ENCODE measurements at regions not wholly inside any gene's neighbourhood (a gene's known extent, or its start where the extent isn't known, plus 50 kb on each side); places are given as distances from the start of the nearest gene placed in this dataset.

DNA sequence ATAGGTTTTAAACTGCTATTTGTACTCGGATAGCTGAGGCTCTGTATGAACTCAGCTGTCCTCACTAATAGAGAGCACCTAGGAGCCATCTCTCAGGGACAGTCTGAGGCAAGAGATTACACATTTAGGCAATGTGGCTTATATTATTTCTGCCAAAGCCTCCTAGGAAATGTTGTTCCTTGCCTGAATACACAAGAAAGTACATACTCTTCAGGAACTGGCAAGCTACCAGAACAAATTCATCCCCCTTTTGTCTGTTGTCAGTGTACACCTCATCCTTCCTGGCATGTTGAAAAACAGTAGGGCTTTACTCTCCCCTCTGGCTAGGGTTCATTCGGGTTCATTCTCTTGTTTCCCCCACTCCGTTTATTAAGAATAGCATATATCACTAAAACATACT lies 615.9 kb upstream of the FAT3 start:
- Histone ChIP-seq H3K4me1 (ENCODE audit: control insufficient read depth in 2 of 2, insufficient read depth in 2 of 2, low read length in 1 of 2) (no peaks in the 10 kb centered on the region), H3K27ac (ENCODE audit: low read depth in 2 of 2, low read length in 1 of 2) (no peak overlapping the region), H3K9me3 (ENCODE audit: control insufficient read depth in 2 of 2, insufficient read depth in 1 of 2, low read depth in 1 of 2, low read length in 1 of 2) (no peaks in the 10 kb centered on the region), H3K36me3 (ENCODE audit: control insufficient read depth in 2 of 2, insufficient read depth in 2 of 2, low read length in 1 of 2) (no peaks in the 10 kb centered on the region), H3K27me3 (ENCODE audit: control insufficient read depth in 1 of 2, insufficient read depth in 2 of 2, low read length in 2 of 2) (no peaks in the 10 kb centered on the region), H3K4me3 (ENCODE audit: low read depth in 1 of 2, low read length in 2 of 2) (no peak overlapping the region)
- 34 to 43% methylated on average over 3 of the region's 3 CpGs for WGBS, 2 donors

DNA sequence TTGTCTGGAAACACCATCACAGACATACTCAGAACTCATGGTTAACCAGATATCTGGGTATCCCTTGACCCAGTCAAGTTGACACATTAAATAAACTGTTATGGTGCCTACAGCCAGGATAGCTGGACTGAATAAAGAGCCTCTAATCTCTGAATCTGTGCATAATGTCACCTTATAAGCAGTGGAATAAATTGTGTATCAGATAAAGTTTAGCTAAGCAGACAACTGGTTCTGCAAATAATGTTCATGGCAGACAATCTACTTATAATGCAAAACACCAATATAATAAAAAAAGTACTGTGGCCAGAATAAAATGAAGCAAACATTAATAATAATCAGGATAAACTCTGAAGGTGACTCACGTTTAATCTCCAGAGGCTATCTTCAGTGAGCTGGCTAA lies 628.5 kb upstream of the FAT3 start:
- H3K9me3 ChIP-seq (ENCODE audit: control insufficient read depth in 2 of 2, insufficient read depth in 1 of 2, low read depth in 1 of 2, low read length in 1 of 2), result peaks cover 0 to 4% of the 10 kb centered on the region in 2 donors
- no peaks in the 10 kb centered on the region for H3K27me3 ChIP-seq (ENCODE audit: control insufficient read depth in 1 of 2, insufficient read depth in 2 of 2, low read length in 2 of 2)
- no peaks in the 10 kb centered on the region for H3K4me1 ChIP-seq (ENCODE audit: control insufficient read depth in 2 of 2, insufficient read depth in 2 of 2, low read length in 1 of 2)
- no peak overlapping the region for H3K4me3 ChIP-seq (ENCODE audit: low read depth in 1 of 2, low read length in 2 of 2)
- no peak overlapping the region for H3K27ac ChIP-seq (ENCODE audit: low read depth in 2 of 2, low read length in 1 of 2)
- 78 to 94% methylated on average over 1 of the region's 1 CpG for WGBS, 2 donors
- no peaks in the 10 kb centered on the region for H3K36me3 ChIP-seq (ENCODE audit: control insufficient read depth in 2 of 2, insufficient read depth in 2 of 2, low read length in 1 of 2)

- Histone ChIP-seq H3K4me1 (ENCODE audit: control insufficient read depth in 2 of 2, insufficient read depth in 2 of 2, low read length in 1 of 2) (no peaks in the 10 kb centered on the region), H3K9me3 (ENCODE audit: control insufficient read depth in 2 of 2, insufficient read depth in 1 of 2, low read depth in 1 of 2, low read length in 1 of 2) (peaks cover 0 to 4% of the 10 kb centered on the region in 2 donors), H3K27ac (ENCODE audit: low read depth in 2 of 2, low read length in 1 of 2) (no peak overlapping the region), H3K27me3 (ENCODE audit: control insufficient read depth in 1 of 2, insufficient read depth in 2 of 2, low read length in 2 of 2) (no peaks in the 10 kb centered on the region), H3K4me3 (ENCODE audit: low read depth in 1 of 2, low read length in 2 of 2) (no peak overlapping the region), H3K36me3 (ENCODE audit: control insufficient read depth in 2 of 2, insufficient read depth in 2 of 2, low read length in 1 of 2) (no peaks in the 10 kb centered on the region)
- WGBS, 2 donors, result 61 to 64% methylated on average over 1 of the region's 1 CpG
Measured at GRCh38 chr11:91591021-91591420, 633.6 kb upstream of the FAT3 start.

GRCh38 chr11:91587131-91587530 lies 637.5 kb upstream of the FAT3 start:
- no peaks in the 10 kb centered on the region for H3K27me3 ChIP-seq (ENCODE audit: control insufficient read depth in 1 of 2, insufficient read depth in 2 of 2, low read length in 2 of 2)
- H3K9me3 ChIP-seq (ENCODE audit: control insufficient read depth in 2 of 2, insufficient read depth in 1 of 2, low read depth in 1 of 2, low read length in 1 of 2), result peaks cover 0 to 2% of the 10 kb centered on the region in 2 donors
- 78 to 81% methylated on average over 3 of the region's 3 CpGs for WGBS, 2 donors
- H3K27ac ChIP-seq (ENCODE audit: low read depth in 2 of 2, low read length in 1 of 2), result no peak overlapping the region
- no peaks in the 10 kb centered on the region for H3K36me3 ChIP-seq (ENCODE audit: control insufficient read depth in 2 of 2, insufficient read depth in 2 of 2, low read length in 1 of 2)
- no peak overlapping the region for H3K4me3 ChIP-seq (ENCODE audit: low read depth in 1 of 2, low read length in 2 of 2)
- no peaks in the 10 kb centered on the region for H3K4me1 ChIP-seq (ENCODE audit: control insufficient read depth in 2 of 2, insufficient read depth in 2 of 2, low read length in 1 of 2)

GRCh38 chr11:91585035-91585801 lies 639.4 kb upstream of the FAT3 start:
- no peak overlapping the region for H3K4me3 ChIP-seq (ENCODE audit: low read depth in 1 of 2, low read length in 2 of 2)
- no peak overlapping the region for H3K27ac ChIP-seq (ENCODE audit: low read depth in 2 of 2, low read length in 1 of 2)
- peaks cover 0 to 2% of the 10 kb centered on the region in 2 donors for H3K9me3 ChIP-seq (ENCODE audit: control insufficient read depth in 2 of 2, insufficient read depth in 1 of 2, low read depth in 1 of 2, low read length in 1 of 2)
- H3K27me3 ChIP-seq (ENCODE audit: control insufficient read depth in 1 of 2, insufficient read depth in 2 of 2, low read length in 2 of 2), result no peaks in the 10 kb centered on the region
- WGBS, 2 donors, result 86 to 89% methylated on average over 4 of the region's 4 CpGs
- no peaks in the 10 kb centered on the region for H3K4me1 ChIP-seq (ENCODE audit: control insufficient read depth in 2 of 2, insufficient read depth in 2 of 2, low read length in 1 of 2)
- H3K36me3 ChIP-seq (ENCODE audit: control insufficient read depth in 2 of 2, insufficient read depth in 2 of 2, low read length in 1 of 2), result no peaks in the 10 kb centered on the region

GRCh38 chr11:91563176-91563575 lies 661.4 kb upstream of the FAT3 start:
- H3K4me1 ChIP-seq (ENCODE audit: control insufficient read depth in 2 of 2, insufficient read depth in 2 of 2, low read length in 1 of 2), result no peaks in the 10 kb centered on the region
- no peaks in the 10 kb centered on the region for H3K27me3 ChIP-seq (ENCODE audit: control insufficient read depth in 1 of 2, insufficient read depth in 2 of 2, low read length in 2 of 2)
- no peaks in the 10 kb centered on the region for H3K36me3 ChIP-seq (ENCODE audit: control insufficient read depth in 2 of 2, insufficient read depth in 2 of 2, low read length in 1 of 2)
- 75 to 85% methylated on average over 1 of the region's 1 CpG for WGBS, 2 donors
- H3K9me3 ChIP-seq (ENCODE audit: control insufficient read depth in 2 of 2, insufficient read depth in 1 of 2, low read depth in 1 of 2, low read length in 1 of 2), result no peaks in the 10 kb centered on the region
- no peak overlapping the region for H3K4me3 ChIP-seq (ENCODE audit: low read depth in 1 of 2, low read length in 2 of 2)
- H3K27ac ChIP-seq (ENCODE audit: low read depth in 2 of 2, low read length in 1 of 2), result no peak overlapping the region

DNA sequence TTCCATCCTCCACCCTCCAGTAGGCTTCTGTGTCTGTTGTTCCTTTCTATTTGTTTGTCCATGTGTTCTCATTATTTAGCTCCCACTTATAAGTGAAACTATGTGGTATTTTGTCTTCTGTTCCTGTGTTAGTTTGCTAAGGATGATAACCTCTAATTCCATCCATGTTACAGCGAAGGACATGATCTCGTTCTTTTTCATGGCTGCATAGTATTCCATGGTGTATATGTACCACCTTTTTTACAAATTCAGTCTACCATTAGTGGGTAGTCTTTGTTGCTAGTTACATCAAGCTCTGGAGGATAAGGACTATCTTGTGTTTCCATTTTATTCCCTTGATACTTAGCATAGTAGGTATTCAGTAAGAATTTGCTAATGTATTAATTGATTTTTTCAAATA lies 664.2 kb upstream of the FAT3 start:
- Histone ChIP-seq H3K9me3 (ENCODE audit: control insufficient read depth in 2 of 2, insufficient read depth in 1 of 2, low read depth in 1 of 2, low read length in 1 of 2) (no peaks in the 10 kb centered on the region), H3K4me3 (ENCODE audit: low read depth in 1 of 2, low read length in 2 of 2) (no peak overlapping the region), H3K36me3 (ENCODE audit: control insufficient read depth in 2 of 2, insufficient read depth in 2 of 2, low read length in 1 of 2) (no peaks in the 10 kb centered on the region), H3K4me1 (ENCODE audit: control insufficient read depth in 2 of 2, insufficient read depth in 2 of 2, low read length in 1 of 2) (no peaks in the 10 kb centered on the region), H3K27ac (ENCODE audit: low read depth in 2 of 2, low read length in 1 of 2) (no peak overlapping the region), H3K27me3 (ENCODE audit: control insufficient read depth in 1 of 2, insufficient read depth in 2 of 2, low read length in 2 of 2) (no peaks in the 10 kb centered on the region)
- 87 to 90% methylated on average over 2 of the region's 2 CpGs for WGBS, 2 donors

- H3K27ac ChIP-seq (ENCODE audit: low read depth in 2 of 2, low read length in 1 of 2), result no peak overlapping the region
- H3K4me1 ChIP-seq (ENCODE audit: control insufficient read depth in 2 of 2, insufficient read depth in 2 of 2, low read length in 1 of 2), result no peaks in the 10 kb centered on the region
- H3K4me3 ChIP-seq (ENCODE audit: low read depth in 1 of 2, low read length in 2 of 2), result no peak overlapping the region
- no peaks in the 10 kb centered on the region for H3K27me3 ChIP-seq (ENCODE audit: control insufficient read depth in 1 of 2, insufficient read depth in 2 of 2, low read length in 2 of 2)
- no peaks in the 10 kb centered on the region for H3K36me3 ChIP-seq (ENCODE audit: control insufficient read depth in 2 of 2, insufficient read depth in 2 of 2, low read length in 1 of 2)
- peaks cover 2% of the 10 kb centered on the region in 2 donors for H3K9me3 ChIP-seq (ENCODE audit: control insufficient read depth in 2 of 2, insufficient read depth in 1 of 2, low read depth in 1 of 2, low read length in 1 of 2)
Measured at GRCh38 chr11:91538065-91538464, 686.6 kb upstream of the FAT3 start.

GRCh38 chr11:91536366-91536765 lies 688.3 kb upstream of the FAT3 start:
- H3K4me1 ChIP-seq (ENCODE audit: control insufficient read depth in 2 of 2, insufficient read depth in 2 of 2, low read length in 1 of 2), result no peaks in the 10 kb centered on the region
- H3K27me3 ChIP-seq (ENCODE audit: control insufficient read depth in 1 of 2, insufficient read depth in 2 of 2, low read length in 2 of 2), result no peaks in the 10 kb centered on the region
- H3K36me3 ChIP-seq (ENCODE audit: control insufficient read depth in 2 of 2, insufficient read depth in 2 of 2, low read length in 1 of 2), result no peaks in the 10 kb centered on the region
- WGBS, 2 donors, result 65 to 69% methylated on average over 1 of the region's 1 CpG
- H3K4me3 ChIP-seq (ENCODE audit: low read depth in 1 of 2, low read length in 2 of 2), result no peak overlapping the region
- no peak overlapping the region for H3K27ac ChIP-seq (ENCODE audit: low read depth in 2 of 2, low read length in 1 of 2)
- H3K9me3 ChIP-seq (ENCODE audit: control insufficient read depth in 2 of 2, insufficient read depth in 1 of 2, low read depth in 1 of 2, low read length in 1 of 2), result peaks cover 2% of the 10 kb centered on the region in 2 donors

DNA sequence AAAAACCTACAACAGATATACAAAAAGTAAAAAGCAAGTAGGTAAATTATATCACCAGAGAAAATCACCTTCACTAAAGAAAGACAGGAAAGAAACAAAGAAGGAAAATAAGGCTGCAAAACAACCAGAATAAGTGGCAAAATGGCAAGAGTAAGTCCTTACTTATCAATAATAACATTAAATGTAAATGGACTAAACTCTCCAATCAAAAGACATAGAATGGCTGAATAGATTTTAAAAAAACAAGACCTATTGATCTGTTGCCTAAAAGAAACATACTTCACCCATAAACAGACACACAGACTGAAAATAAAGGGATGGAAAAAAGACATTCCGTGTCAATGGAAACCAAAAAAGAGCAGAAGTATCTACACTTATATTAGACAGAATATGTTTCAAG lies 695.7 kb upstream of the FAT3 start:
- 83 to 89% methylated on average over 1 of the region's 1 CpG for WGBS, 2 donors
- H3K9me3 ChIP-seq (ENCODE audit: control insufficient read depth in 2 of 2, insufficient read depth in 1 of 2, low read depth in 1 of 2, low read length in 1 of 2), result no peaks in the 10 kb centered on the region
- H3K36me3 ChIP-seq (ENCODE audit: control insufficient read depth in 2 of 2, insufficient read depth in 2 of 2, low read length in 1 of 2), result no peaks in the 10 kb centered on the region
- no peaks in the 10 kb centered on the region for H3K4me1 ChIP-seq (ENCODE audit: control insufficient read depth in 2 of 2, insufficient read depth in 2 of 2, low read length in 1 of 2)
- H3K27ac ChIP-seq (ENCODE audit: low read depth in 2 of 2, low read length in 1 of 2), result no peak overlapping the region
- no peaks in the 10 kb centered on the region for H3K27me3 ChIP-seq (ENCODE audit: control insufficient read depth in 1 of 2, insufficient read depth in 2 of 2, low read length in 2 of 2)
- no peak overlapping the region for H3K4me3 ChIP-seq (ENCODE audit: low read depth in 1 of 2, low read length in 2 of 2)

Measured in esophagus (tissue), 2 donors.